Gastrocnemius medialis (tissue), 4 donors: ENCODE measurements at regions not wholly inside any gene's neighbourhood (a gene's known extent, or its start where the extent isn't known, plus 50 kb on each side); places are given as distances from the start of the nearest gene placed in this dataset.

ENCODE experiments used
- ATAC-seq, 2 donors: fragments of 150-250 bp; one replicate each; pipeline ENCODE4 v1.9.1; 2016
- DNase-seq, 2 donors: peaks; one replicate each; pipeline ENCODE4 v3.0.0-alpha.2; 2019
- H3K27ac ChIP-seq, 4 donors: fragments of 200-600 bp; sonication (generic); 1 replicate in 1 of 4; 2 replicates in 3 of 4; pipeline ENCODE4 v1.5.1; 2016 to 2018; ENCODE audit warnings: mild to moderate bottlenecking in 2 of 4, moderate library complexity in 1 of 4
- H3K27me3 ChIP-seq, 3 donors: fragments of 200-600 bp; sonication (generic) in 2 of 3; 1 replicate in 1 of 3; 2 replicates in 2 of 3; pipeline versions ENCODE4 v1.5.1 to v1.6.0; 2016 to 2019; ENCODE audit warnings: mild to moderate bottlenecking in 1 of 3, moderate library complexity in 1 of 3
- H3K36me3 ChIP-seq, 2 donors: fragments of 200-600 bp; sonication (generic) in 1 of 2; one replicate each; pipeline ENCODE4 v1.5.1; 2017 to 2018
- H3K4me1 ChIP-seq, 2 donors: fragments of 200-600 bp; sonication (generic) in 1 of 2; one replicate each; pipeline ENCODE4 v1.5.1; 2016 to 2017; ENCODE audit warnings: mild to moderate bottlenecking in 2 of 2
- H3K4me3 ChIP-seq, 4 donors: fragments of 200-600 bp; sonication (generic) in 3 of 4; 1 replicate in 1 of 4; 2 replicates in 3 of 4; pipeline ENCODE4 v1.5.1; 2016 to 2019; ENCODE audit warnings: mild to moderate bottlenecking in 2 of 4
- H3K9me3 ChIP-seq, 3 donors: fragments of 200-600 bp; sonication (generic) in 2 of 3; 1 replicate in 1 of 3; 2 replicates in 2 of 3; pipeline ENCODE4 v1.5.1; 2016 to 2019
- POLR2A ChIP-seq, 2 donors: fragments of 450-650 bp; IDR thresholded peaks; one replicate each; pipeline ENCODE4 v1.6.1; 2017; ENCODE audit warnings: antibody characterized with exemption in 2 of 2, mild to moderate bottlenecking in 2 of 2, moderate library complexity in 2 of 2
- in situ Hi-C, 4 donors: fragments of 200-750 bp; cut with MboI; loops; one replicate each; pipeline versions ENCODE4 v1.15.0 to v1.8.0; 2017; ENCODE audit warnings: low sequenced_read_pairs in 4 of 4
- intact Hi-C: fragments of 100-400 bp; cut with DNase I; formaldehyde crosslinking; loops from one replicate; pipeline ENCODE4 v1.15.1; 2023; ENCODE audit warnings: low total_unique reads
- TF ChIP-seq, protein P1 (sequence below), 5 experiments: fragments of 450-650 bp in 3 of 5; fragments of 200-600 bp in 2 of 5; sonication (generic) in 2 of 5; IDR thresholded peaks in 4 of 5; conservative IDR thresholded peaks in 1 of 5; 1 replicate in 4 of 5; 2 replicates in 1 of 5; pipeline ENCODE4 v1.5.1; 2016 to 2019; ENCODE audit warnings: antibody characterized with exemption in 5 of 5, mild to moderate bottlenecking in 3 of 5, moderate library complexity in 3 of 5

- ATAC-seq (peak; percentile 53 to 86), DNase-seq (peak; percentile 33 to 46)
- Histone ChIP-seq H3K4me3 (no peak overlapping the region), H3K9me3 (no peaks in the 10 kb centered on the region), H3K27me3 (no peaks in the 10 kb centered on the region), H3K4me1 (peaks cover 0 to 10% of the 10 kb centered on the region in 2 donors), H3K36me3 (no peaks in the 10 kb centered on the region), H3K27ac (no peak overlapping the region)
- in situ Hi-C loops (no loop called here), intact Hi-C loops (no loop called here)
- TF ChIP-seq, protein P1, sequence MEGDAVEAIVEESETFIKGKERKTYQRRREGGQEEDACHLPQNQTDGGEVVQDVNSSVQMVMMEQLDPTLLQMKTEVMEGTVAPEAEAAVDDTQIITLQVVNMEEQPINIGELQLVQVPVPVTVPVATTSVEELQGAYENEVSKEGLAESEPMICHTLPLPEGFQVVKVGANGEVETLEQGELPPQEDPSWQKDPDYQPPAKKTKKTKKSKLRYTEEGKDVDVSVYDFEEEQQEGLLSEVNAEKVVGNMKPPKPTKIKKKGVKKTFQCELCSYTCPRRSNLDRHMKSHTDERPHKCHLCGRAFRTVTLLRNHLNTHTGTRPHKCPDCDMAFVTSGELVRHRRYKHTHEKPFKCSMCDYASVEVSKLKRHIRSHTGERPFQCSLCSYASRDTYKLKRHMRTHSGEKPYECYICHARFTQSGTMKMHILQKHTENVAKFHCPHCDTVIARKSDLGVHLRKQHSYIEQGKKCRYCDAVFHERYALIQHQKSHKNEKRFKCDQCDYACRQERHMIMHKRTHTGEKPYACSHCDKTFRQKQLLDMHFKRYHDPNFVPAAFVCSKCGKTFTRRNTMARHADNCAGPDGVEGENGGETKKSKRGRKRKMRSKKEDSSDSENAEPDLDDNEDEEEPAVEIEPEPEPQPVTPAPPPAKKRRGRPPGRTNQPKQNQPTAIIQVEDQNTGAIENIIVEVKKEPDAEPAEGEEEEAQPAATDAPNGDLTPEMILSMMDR (IDR thresholded peaks at IDR 0.05 in 4 of 5, conservative IDR thresholded peaks at IDR 0.05 in 1 of 5) = no peak
- no peak for TF ChIP-seq POLR2A (IDR thresholded peaks at IDR 0.05)
Observed at GRCh38 chr10:33706191-33706590, 371.7 kb upstream of the NRP1 start.

GRCh38 chr10:33704214-33704830, 369.9 kb upstream of the NRP1 start:
- ATAC-seq = no peak
- in situ Hi-C loops (no loop called here), intact Hi-C loops (no loop called here)

DNA sequence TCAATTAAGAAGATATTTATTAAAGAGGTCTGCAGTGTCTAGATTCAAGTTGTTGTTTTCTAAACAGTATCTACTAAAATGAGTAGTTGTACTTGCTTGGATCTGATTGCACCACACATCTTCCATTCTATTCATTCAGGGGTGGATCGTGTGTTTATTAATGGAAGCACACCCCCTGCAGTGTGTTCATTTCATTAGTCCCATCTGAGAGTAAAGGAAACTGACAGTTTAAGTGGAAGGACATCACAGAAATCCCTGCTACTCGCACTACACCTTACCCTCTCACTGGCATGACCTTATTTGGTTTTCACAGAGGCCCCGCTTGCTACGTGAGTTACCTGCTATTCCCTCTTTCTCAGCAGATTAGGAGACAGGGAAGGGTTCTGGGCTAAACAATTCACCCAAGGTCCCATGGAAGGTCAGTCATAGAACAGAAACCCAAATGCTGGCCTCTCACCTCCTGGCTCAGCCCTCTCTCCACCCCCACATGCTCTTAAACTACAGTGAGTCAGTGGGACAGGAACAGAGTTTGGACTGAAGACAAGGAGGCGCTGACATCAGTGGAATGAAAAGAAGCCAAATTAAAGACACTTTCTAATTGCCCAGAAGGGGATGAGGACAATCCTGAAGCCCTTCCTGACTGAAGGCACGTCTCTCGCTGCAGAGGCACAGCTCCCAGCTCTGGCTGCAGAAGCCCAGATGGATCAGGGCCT, 369.2 kb upstream of the NRP1 start:
- H3K9me3 ChIP-seq = no peaks in the 10 kb centered on the region
- H3K4me3 ChIP-seq = no peak overlapping the region
- DNase-seq (no peak), ATAC-seq (no peak)
- no peak overlapping the region for H3K27ac ChIP-seq
- intact Hi-C loops (no loop called here), in situ Hi-C loops (no loop called here)
- TF ChIP-seq, protein P1 (IDR thresholded peaks at IDR 0.05 in 4 of 5, conservative IDR thresholded peaks at IDR 0.05 in 1 of 5) = no peak
- TF ChIP-seq POLR2A (IDR thresholded peaks at IDR 0.05) = no peak
- H3K27me3 ChIP-seq = no peaks in the 10 kb centered on the region
- H3K4me1 ChIP-seq = peaks cover 0 to 10% of the 10 kb centered on the region in 2 donors
- no peaks in the 10 kb centered on the region for H3K36me3 ChIP-seq

More at GRCh38 chr10:33704214-33704830, 369.9 kb upstream of the NRP1 start:
- Histone ChIP-seq H3K27me3 (no peaks in the 10 kb centered on the region), H3K9me3 (no peaks in the 10 kb centered on the region), H3K4me3 (no peak overlapping the region), H3K36me3 (no peaks in the 10 kb centered on the region), H3K4me1 (peaks cover 0 to 10% of the 10 kb centered on the region in 2 donors), H3K27ac (no peak overlapping the region)
- TF ChIP-seq, protein P1 (IDR thresholded peaks at IDR 0.05 in 4 of 5, conservative IDR thresholded peaks at IDR 0.05 in 1 of 5) = no peak
- TF ChIP-seq POLR2A (IDR thresholded peaks at IDR 0.05) = no peak
- no peak for DNase-seq

DNA sequence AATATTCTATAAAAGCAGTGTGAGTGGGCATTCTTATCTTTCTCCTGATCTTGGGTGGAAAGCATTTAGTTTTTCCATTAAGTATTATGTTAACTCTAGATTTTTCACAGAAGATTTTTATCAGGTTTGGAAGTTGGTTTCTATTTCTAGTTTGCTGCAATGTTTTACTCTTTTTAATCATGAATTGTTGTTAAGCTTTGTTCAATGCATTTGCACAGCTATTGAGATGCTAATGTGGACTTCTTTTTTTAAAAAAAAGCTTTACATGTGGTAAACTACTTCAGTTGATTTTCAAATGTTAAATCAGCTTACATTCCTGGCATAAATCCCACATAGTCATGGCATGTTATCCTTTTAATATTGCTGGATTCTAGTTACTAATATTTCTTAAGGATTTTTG, 363.6 kb upstream of the NRP1 start:
- DNase-seq (no peak), ATAC-seq (no peak)
- TF ChIP-seq, protein P1 (IDR thresholded peaks at IDR 0.05 in 4 of 5, conservative IDR thresholded peaks at IDR 0.05 in 1 of 5) = no peak
- no peak for TF ChIP-seq POLR2A (IDR thresholded peaks at IDR 0.05)
- Histone ChIP-seq H3K27me3 (no peaks in the 10 kb centered on the region), H3K4me1 (no peaks in the 10 kb centered on the region), H3K9me3 (no peaks in the 10 kb centered on the region), H3K4me3 (no peak overlapping the region), H3K36me3 (no peaks in the 10 kb centered on the region), H3K27ac (no peak overlapping the region)
- in situ Hi-C loops (no loop called here), intact Hi-C loops (no loop called here)
